DOHH2 (cell line): ENCODE measurements at regions not wholly inside any gene's neighbourhood (a gene's known extent, or its start where the extent isn't known, plus 50 kb on each side); places are given as distances from the start of the nearest gene placed in this dataset.

ENCODE experiments used
- CTCF ChIP-seq: fragments of 200-600 bp; sonication (generic); IDR thresholded peaks from one replicate; pipeline ENCODE4 v1.5.1; 2014; ENCODE audit warnings: antibody characterized with exemption, mild to moderate bottlenecking, low read depth, low read length; ENCODE audit not compliant: poor library complexity, severe bottlenecking
- EZH2phosphoT487 ChIP-seq: fragments of 200-600 bp; sonication (generic); IDR thresholded peaks from 2 replicates; pipeline ENCODE4 v1.6.1; 2017; ENCODE audit warnings: borderline replicate concordance, mild to moderate bottlenecking, antibody characterized with exemption, low read length, moderate library complexity, mixed read lengths

- no peak for TF ChIP-seq CTCF
- no peak for TF ChIP-seq EZH2phosphoT487
These were observed 306.7 kb upstream of the CHST9 start for GRCh38 chr18:27491772-27492171.
